ENCODE measurements at regions not wholly inside any gene's neighbourhood (a gene's known extent, or its start where the extent isn't known, plus 50 kb on each side); places are given as distances from the start of the nearest gene placed in this dataset.

- TF ChIP-seq YY1 (IDR thresholded peaks at IDR 0.05; ENCODE audit: insufficient read depth, insufficient read length), result no peak
- no peak for TF ChIP-seq ZNF274 (IDR thresholded peaks at IDR 0.05; ENCODE audit: low read depth, low read length)
- no peak for TF ChIP-seq SUZ12 (IDR thresholded peaks at IDR 0.05; ENCODE audit: extremely low read depth, insufficient read depth, insufficient read length)
These were observed 94.3 kb downstream of the SREK1 start for GRCh38 chr5:66238435-66238834.
